WTC11 (cell line): ENCODE measurements at regions not wholly inside any gene's neighbourhood (a gene's known extent, or its start where the extent isn't known, plus 50 kb on each side); places are given as distances from the start of the nearest gene placed in this dataset.

Source experiments
- SOX15 ChIP-seq: fragments of 250-450 bp; sonication (Bioruptor Pico); IDR thresholded peaks from 2 replicates; pipeline ENCODE4 v1.9.0; 2021; ENCODE audit warnings: mild to moderate bottlenecking
- TEAD4 ChIP-seq: sonication (generic); formaldehyde crosslinking; IDR thresholded peaks from 2 replicates; pipeline ENCODE4 v1.8.0; 2022; ENCODE audit warnings: mild to moderate bottlenecking, missing genetic modification reagents
- TF ChIP-seq, protein P1 (sequence below): fragments of 200-600 bp; IDR thresholded peaks from 2 replicates; pipeline ENCODE4 v1.8.0; 2022; ENCODE audit warnings: antibody characterized with exemption

DNA sequence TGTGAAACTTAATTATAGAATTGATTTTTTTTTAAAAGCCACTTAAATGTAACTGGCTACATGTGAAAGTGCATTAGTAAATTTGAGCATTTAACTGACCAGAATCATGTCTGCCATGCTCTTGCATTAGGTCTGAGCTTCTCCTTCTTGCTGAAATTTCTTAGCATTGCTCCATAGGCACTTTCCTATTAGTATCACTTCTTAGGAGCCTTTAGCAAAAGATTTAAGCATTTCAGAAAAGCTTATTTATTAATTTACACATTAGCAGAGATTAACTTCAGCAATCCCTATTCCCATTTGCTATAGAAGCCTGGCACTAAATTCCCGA, 211.0 kb downstream of the SNX18 start:
- TF ChIP-seq, protein P1, sequence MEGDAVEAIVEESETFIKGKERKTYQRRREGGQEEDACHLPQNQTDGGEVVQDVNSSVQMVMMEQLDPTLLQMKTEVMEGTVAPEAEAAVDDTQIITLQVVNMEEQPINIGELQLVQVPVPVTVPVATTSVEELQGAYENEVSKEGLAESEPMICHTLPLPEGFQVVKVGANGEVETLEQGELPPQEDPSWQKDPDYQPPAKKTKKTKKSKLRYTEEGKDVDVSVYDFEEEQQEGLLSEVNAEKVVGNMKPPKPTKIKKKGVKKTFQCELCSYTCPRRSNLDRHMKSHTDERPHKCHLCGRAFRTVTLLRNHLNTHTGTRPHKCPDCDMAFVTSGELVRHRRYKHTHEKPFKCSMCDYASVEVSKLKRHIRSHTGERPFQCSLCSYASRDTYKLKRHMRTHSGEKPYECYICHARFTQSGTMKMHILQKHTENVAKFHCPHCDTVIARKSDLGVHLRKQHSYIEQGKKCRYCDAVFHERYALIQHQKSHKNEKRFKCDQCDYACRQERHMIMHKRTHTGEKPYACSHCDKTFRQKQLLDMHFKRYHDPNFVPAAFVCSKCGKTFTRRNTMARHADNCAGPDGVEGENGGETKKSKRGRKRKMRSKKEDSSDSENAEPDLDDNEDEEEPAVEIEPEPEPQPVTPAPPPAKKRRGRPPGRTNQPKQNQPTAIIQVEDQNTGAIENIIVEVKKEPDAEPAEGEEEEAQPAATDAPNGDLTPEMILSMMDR, result no peak
- TF ChIP-seq TEAD4 (CRISPR knock-in tag) (no peak), SOX15 (no peak)
